HepG2 (cell line): ENCODE measurements at regions not wholly inside any gene's neighbourhood (a gene's known extent, or its start where the extent isn't known, plus 50 kb on each side); places are given as distances from the start of the nearest gene placed in this dataset.

Experiments
- ATAC-seq: fragments of 200-7000 bp; cut with Tn5 transposase; 3 replicates; pipeline ENCODE4 v1.9.1; 2020; ENCODE audit warnings: mild to moderate bottlenecking, moderate library complexity
- BruUV-seq: library from RNA; stranded (reverse); fragments of 400-500 nt; replicated peaks from 2 replicates; lab custom pipeline; 2021; lab: Mats Ljungman, UMichigan
- CTCF ChIA-PET: fragments of 300-600 bp; formaldehyde crosslinking; extraction: SDS; loops from one replicate; lab custom pipeline; 2021; ENCODE audit warnings: low total read pairs, inconsistent platforms, low intra/inter-chr PET ratio; lab: Yijun Ruan, JAX
- POLR2A ChIA-PET: fragments of 350-600 bp; sonication (Branson Sonifier 250); formaldehyde crosslinking; loops from one replicate; lab custom pipeline; 2020; ENCODE audit warnings: antibody characterized with exemption, inconsistent platforms; lab: Yijun Ruan, JAX
- DNase-seq: peaks from one replicate; pipeline ENCODE4 v3.0.0-alpha.2; 2015; ENCODE audit warnings: low spot score
- FAIRE-seq: peaks from 3 replicates; lab custom pipeline; 2011; peaks lifted over from hg19 to GRCh38; lab: Jason Lieb, UNC
- H2AFZ ChIP-seq: one replicate; pipeline ENCODE4 v1.6.1; 2011; ENCODE audit warnings: low read length, inconsistent platforms
- H3K27ac ChIP-seq: fragments of 300-600 bp; 3 replicates; pipeline ENCODE4 v1.8.0; 2011; ENCODE audit warnings: mixed run types, mild to moderate bottlenecking, mixed read lengths, low read length, inconsistent platforms; ENCODE audit not compliant: insufficient read depth; ENCODE audit errors: extremely low read length
- H3K27me3 ChIP-seq, 2 experiments: fragments of 200-600 bp in 1 of 2; 2 replicates in 1 of 2; 3 replicates in 1 of 2; pipeline versions ENCODE4 v1.6.0 to v1.8.0; 2011; ENCODE audit warnings: low read length in 2 of 2, mild to moderate bottlenecking in 2 of 2, moderate library complexity in 2 of 2, inconsistent platforms in 1 of 2; ENCODE audit not compliant: insufficient read depth in 2 of 2, control insufficient read depth in 1 of 2
- H3K36me3 ChIP-seq, 2 experiments: fragments of 200-600 bp in 1 of 2; replicated peaks in 1 of 2; 2 replicates in 1 of 2; 3 replicates in 1 of 2; pipeline versions ENCODE4 v1.5.1 to v1.8.0; 2011; ENCODE audit warnings: low read length in 2 of 2, inconsistent platforms in 1 of 2; ENCODE audit not compliant: insufficient read depth in 2 of 2, control insufficient read depth in 1 of 2
- H3K4me1 ChIP-seq: 2 replicates; pipeline ENCODE4 v1.5.1; 2012; ENCODE audit warnings: low read length, inconsistent platforms; ENCODE audit not compliant: insufficient read depth
- H3K4me2 ChIP-seq: 2 replicates; pipeline ENCODE4 v1.6.0; 2011; ENCODE audit warnings: low read depth, low read length, inconsistent platforms
- H3K4me3 ChIP-seq, 3 experiments: fragments of 200-600 bp in 1 of 3; sonication (generic), shearing (Covaris generic) in 1 of 3; replicated peaks in 1 of 3; 2 replicates each; pipeline ENCODE4 v1.5.1; 2011 to 2016; ENCODE audit warnings: low read length in 3 of 3, inconsistent platforms in 2 of 3, low read depth in 2 of 3, mild to moderate bottlenecking in 2 of 3, control low read depth in 1 of 3, mixed read lengths in 1 of 3; ENCODE audit not compliant: insufficient read depth in 1 of 3
- H3K79me2 ChIP-seq: one replicate; pipeline ENCODE4 v1.6.1; 2011; ENCODE audit warnings: low read length, inconsistent platforms; ENCODE audit not compliant: insufficient read depth
- H3K9ac ChIP-seq: 2 replicates; pipeline ENCODE4 v1.6.0; 2011; ENCODE audit warnings: mild to moderate bottlenecking, low read depth, low read length, inconsistent platforms; ENCODE audit not compliant: insufficient read depth
- H3K9me3 ChIP-seq: 2 replicates; pipeline ENCODE4 v1.5.1; 2012; ENCODE audit warnings: mild to moderate bottlenecking, low read length
- H4K20me1 ChIP-seq: 2 replicates; pipeline ENCODE4 v1.6.0; 2011; ENCODE audit warnings: inconsistent platforms, mild to moderate bottlenecking, low read length, moderate library complexity; ENCODE audit not compliant: insufficient read depth
- ARNT2 ChIP-seq: sonication (generic); formaldehyde crosslinking; IDR thresholded peaks from 2 replicates; pipeline ENCODE4 v1.8.0; 2022; ENCODE audit warnings: mild to moderate bottlenecking, low read depth, missing genetic modification reagents, moderate library complexity
- CBFB ChIP-seq: sonication (generic); formaldehyde crosslinking; IDR thresholded peaks from 2 replicates; pipeline ENCODE4 v1.4.0; 2020; ENCODE audit warnings: missing genetic modification reagents
- CEBPB ChIP-seq: IDR thresholded peaks from 2 replicates; pipeline ENCODE4 v1.6.1; 2011; ENCODE audit warnings: low read depth, low read length, improper control_type of control experiment, borderline replicate concordance
- CHD4 ChIP-seq: fragments of 200-600 bp; sonication (generic); IDR thresholded peaks from 2 replicates; pipeline ENCODE4 v1.7.0; 2017; ENCODE audit warnings: mild to moderate bottlenecking, low read length, borderline replicate concordance
- DBP ChIP-seq: sonication (generic); formaldehyde crosslinking; IDR thresholded peaks from 2 replicates; pipeline ENCODE4 v1.4.0; 2020; ENCODE audit warnings: missing genetic modification reagents; ENCODE audit errors: not compliant biosample characterization
- MXD4 ChIP-seq: IDR thresholded peaks from 2 replicates; pipeline ENCODE4 v1.6.1; 2016; ENCODE audit warnings: mild to moderate bottlenecking, missing biosample characterization, missing genetic modification reagents
- REL ChIP-seq: sonication (generic); formaldehyde crosslinking; conservative IDR thresholded peaks from 2 replicates; pipeline ENCODE4 v1.8.0; 2022; ENCODE audit warnings: mild to moderate bottlenecking, missing genetic modification reagents, moderate library complexity
- ZMYM3 ChIP-seq: sonication (generic); formaldehyde crosslinking; IDR thresholded peaks from 2 replicates; pipeline ENCODE4 v1.5.1; 2020; ENCODE audit warnings: mild to moderate bottlenecking, missing genetic modification reagents
- ZNF335 ChIP-seq: sonication (generic); formaldehyde crosslinking; IDR thresholded peaks from 2 replicates; pipeline ENCODE4 v1.4.0; 2020; ENCODE audit warnings: missing genetic modification reagents
- ZNF564 ChIP-seq: sonication (generic); formaldehyde crosslinking; IDR thresholded peaks from 2 replicates; pipeline ENCODE4 v1.8.1; 2023; ENCODE audit warnings: mild to moderate bottlenecking, missing genetic modification reagents
- WGBS: methylation state at CpG from one replicate; pipeline ENCODE4 v1.1.6; 2017; ENCODE audit warnings: low lambda C conversion rate; 5-methylcytosine and 5-hydroxymethylcytosine counted together
- in situ Hi-C: cut with HindIII; loops from 2 replicates; pipeline ENCODE4 v1.10.0; 2017; ENCODE audit warnings: low pct_unique_long_range_greater_than_20kb; ENCODE audit not compliant: extremely low pct_ligation_motif_present
- intact Hi-C: fragments of 100-400 bp; cut with micrococcal nuclease; formaldehyde crosslinking; loops from one replicate; pipeline ENCODE4 v1.10.0; 2022; ENCODE audit not compliant: unreplicated experiment
- TF ChIP-seq, protein P1 (sequence below): sonication (generic); formaldehyde crosslinking; IDR thresholded peaks from 2 replicates; pipeline ENCODE4 v1.4.0; 2020; ENCODE audit warnings: missing genetic modification reagents, low read depth, mild to moderate bottlenecking, borderline replicate concordance

DNA sequence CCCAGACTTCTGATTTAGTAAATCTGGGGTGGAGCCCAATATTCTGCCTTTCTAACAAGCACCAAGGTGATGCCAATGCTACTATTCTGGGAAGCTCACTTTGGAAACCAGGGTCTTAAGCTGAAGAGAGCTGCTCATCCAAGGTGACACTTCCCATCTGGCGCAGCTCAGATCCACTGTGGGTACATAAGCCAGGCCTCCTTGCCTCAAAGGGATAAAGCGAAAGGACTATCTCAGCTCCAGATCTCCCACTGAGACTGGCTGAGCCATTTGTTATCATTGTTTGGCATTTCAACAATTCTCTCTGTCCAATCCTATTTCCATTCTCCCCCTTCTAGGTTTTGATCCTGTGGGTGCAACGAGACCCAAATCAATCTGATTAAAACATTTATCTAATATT, 323.8 kb downstream of the GBE1 start (continued):
- no peak for TF ChIP-seq DBP (CRISPR knock-in tag)

- H3K79me2 ChIP-seq, result no peaks in the 10 kb centered on the region
- BruUV-seq, result no TSS peak
- H3K4me3 ChIP-seq, result no peak overlapping the region
- in situ Hi-C loops (no loop called here), intact Hi-C loops (no loop called here)
- ATAC-seq, result no peak
- H2AFZ ChIP-seq, result no peak overlapping the region
- ChIA-PET CTCF (no interaction called here), POLR2A (no interaction called here)
- no peaks in the 10 kb centered on the region for H3K4me1 ChIP-seq
- TF ChIP-seq ZNF564 (CRISPR knock-in tag) (no peak), ARNT2 (CRISPR knock-in tag) (no peak), CBFB (CRISPR knock-in tag) (no peak), ZNF335 (CRISPR knock-in tag) (no peak), CHD4 (no peak), CEBPB (no peak), MXD4 (CRISPR knock-in tag) (no peak), ZMYM3 (CRISPR knock-in tag) (no peak), REL (no peak)
- TF ChIP-seq, protein P1, sequence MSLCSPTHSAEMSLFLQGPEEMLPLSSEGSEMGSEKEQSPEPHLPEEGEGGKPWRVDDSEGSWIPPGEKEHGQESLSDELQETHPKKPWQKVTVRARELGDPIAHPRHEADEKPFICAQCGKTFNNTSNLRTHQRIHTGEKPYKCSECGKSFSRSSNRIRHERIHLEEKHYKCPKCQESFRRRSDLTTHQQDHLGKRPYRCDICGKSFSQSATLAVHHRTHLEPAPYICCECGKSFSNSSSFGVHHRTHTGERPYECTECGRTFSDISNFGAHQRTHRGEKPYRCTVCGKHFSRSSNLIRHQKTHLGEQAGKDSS, result no peak
- no peaks in the 10 kb centered on the region for H3K36me3 ChIP-seq
- H4K20me1 ChIP-seq, result no peaks in the 10 kb centered on the region
- H3K9me3 ChIP-seq, result no peaks in the 10 kb centered on the region
- 1% methylated on average over 3 of the region's 3 CpGs for WGBS
- H3K9ac ChIP-seq, result no peak overlapping the region
- H3K4me2 ChIP-seq, result no peak overlapping the region
- FAIRE-seq, result no peak
- no peak for DNase-seq
- H3K27me3 ChIP-seq, result no peaks in the 10 kb centered on the region
- H3K27ac ChIP-seq, result no peak overlapping the region
Measured at GRCh38 chr3:81436182-81436581, 325.3 kb downstream of the GBE1 start.
